ENCODE measurements at regions not wholly inside any gene's neighbourhood (a gene's known extent, or its start where the extent isn't known, plus 50 kb on each side); places are given as distances from the start of the nearest gene placed in this dataset.

DNA sequence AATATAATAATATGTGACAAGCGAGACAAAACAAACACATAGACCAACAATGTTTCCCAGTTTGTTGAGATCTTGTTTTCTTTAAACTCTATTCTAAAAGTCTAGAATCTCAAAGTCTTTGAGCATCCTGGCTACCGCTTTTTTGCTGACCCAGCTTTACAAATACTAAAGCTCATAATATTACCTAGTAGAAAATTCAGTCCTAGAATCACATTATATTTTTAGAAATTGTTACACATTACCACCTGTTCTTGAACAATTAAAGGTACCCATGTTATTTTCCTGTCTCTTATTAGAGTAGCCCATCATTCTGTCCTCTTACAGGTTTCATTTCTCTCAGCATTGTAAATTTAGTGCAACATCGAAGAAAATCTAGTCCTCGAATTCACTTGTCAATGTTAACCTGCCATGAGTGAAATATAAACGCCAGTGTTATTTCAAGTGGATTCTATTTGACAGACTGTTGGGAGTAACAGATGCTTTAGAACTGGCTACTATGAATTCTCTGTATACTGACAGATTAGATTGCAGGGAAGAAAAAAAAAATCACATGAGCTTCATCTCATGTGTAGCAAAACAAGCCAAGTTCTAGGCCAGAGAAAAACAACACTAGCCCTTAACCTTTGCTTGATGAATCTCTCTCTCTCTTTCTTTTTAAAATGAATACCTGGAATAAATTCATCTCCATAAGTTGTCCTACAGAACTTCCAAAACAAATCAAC, 851.2 kb upstream of the ADAMTS5 start:
- Mint-ChIP-seq H3K9me3 (no peaks in the 10 kb centered on the region; the same call in 1 of the 2 replicates), H3K4me1 (no peaks in the 10 kb centered on the region), H3K27ac (no peak overlapping the region), H3K36me3 (no peaks in the 10 kb centered on the region), H3K27me3 (ENCODE audit: low read depth) (no peaks in the 10 kb centered on the region), H3K4me3 (no peak overlapping the region)
- ATAC-seq = no peak
- no peak for TF ChIP-seq JUN (CRISPR knock-in tag; IDR thresholded peaks at IDR 0.05)
- no peak for TF ChIP-seq ZNF317 (CRISPR knock-in tag; IDR thresholded peaks at IDR 0.05; ENCODE audit: borderline replicate concordance, low read depth)
- TF ChIP-seq OVOL2 (CRISPR knock-in tag; IDR thresholded peaks at IDR 0.05; ENCODE audit: borderline replicate concordance) = no peak
- TF ChIP-seq TEAD4 (CRISPR knock-in tag; IDR thresholded peaks at IDR 0.05) = no peak
- no peak for TF ChIP-seq E2F1 (CRISPR knock-in tag; IDR thresholded peaks at IDR 0.05)
- TF ChIP-seq ZNF396 (CRISPR knock-in tag; IDR thresholded peaks at IDR 0.05; ENCODE audit: borderline replicate concordance) = no peak
- TF ChIP-seq, protein P1, sequence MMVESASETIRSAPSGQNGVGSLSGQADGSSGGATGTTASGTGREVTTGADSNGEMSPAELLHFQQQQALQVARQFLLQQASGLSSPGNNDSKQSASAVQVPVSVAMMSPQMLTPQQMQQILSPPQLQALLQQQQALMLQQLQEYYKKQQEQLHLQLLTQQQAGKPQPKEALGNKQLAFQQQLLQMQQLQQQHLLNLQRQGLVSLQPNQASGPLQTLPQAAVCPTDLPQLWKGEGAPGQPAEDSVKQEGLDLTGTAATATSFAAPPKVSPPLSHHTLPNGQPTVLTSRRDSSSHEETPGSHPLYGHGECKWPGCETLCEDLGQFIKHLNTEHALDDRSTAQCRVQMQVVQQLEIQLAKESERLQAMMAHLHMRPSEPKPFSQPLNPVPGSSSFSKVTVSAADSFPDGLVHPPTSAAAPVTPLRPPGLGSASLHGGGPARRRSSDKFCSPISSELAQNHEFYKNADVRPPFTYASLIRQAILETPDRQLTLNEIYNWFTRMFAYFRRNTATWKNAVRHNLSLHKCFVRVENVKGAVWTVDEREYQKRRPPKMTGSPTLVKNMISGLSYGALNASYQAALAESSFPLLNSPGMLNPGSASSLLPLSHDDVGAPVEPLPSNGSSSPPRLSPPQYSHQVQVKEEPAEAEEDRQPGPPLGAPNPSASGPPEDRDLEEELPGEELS (CRISPR knock-in tag; IDR thresholded peaks at IDR 0.05) = no peak
- TF ChIP-seq ZNF416 (CRISPR knock-in tag; IDR thresholded peaks at IDR 0.05) = no peak
- no peak for TF ChIP-seq ZNF423 (CRISPR knock-in tag; IDR thresholded peaks at IDR 0.05)
- POLR2A ChIA-PET = no interaction called here
- CTCF ChIA-PET = interaction anchor here (0.7 kb wide), 1 partner anchor 111 kb away, joined by 3 read pairs; no protein-coding TSS in a partner anchor
- no peak for DNase-seq (ENCODE audit: low spot score)

DNA sequence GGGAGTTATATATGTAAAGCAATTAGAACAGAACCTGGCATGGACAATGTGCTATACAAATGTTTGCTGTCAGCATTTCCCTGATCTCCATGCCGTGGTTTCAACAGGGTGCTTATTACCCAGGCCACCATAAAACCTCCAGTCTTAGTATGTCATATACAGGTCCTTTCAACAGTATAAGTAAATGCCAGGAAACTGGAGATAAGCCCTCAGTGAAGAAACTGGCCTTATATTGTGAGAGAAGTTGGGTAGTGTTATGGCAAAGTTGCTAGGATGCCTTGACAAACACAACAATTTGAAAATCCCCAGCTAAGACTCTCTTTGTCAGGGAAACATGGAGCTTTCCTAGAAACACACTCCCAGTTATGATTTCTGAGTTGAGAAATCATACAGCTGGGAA, 850.2 kb upstream of the ADAMTS5 start:
- DNase-seq (ENCODE audit: low spot score) (no peak), ATAC-seq (no peak)
- Mint-ChIP-seq H3K36me3 (no peaks in the 10 kb centered on the region), H3K4me3 (no peak overlapping the region), H3K9me3 (no peaks in the 10 kb centered on the region; the same call in 1 of the 2 replicates), H3K27ac (no peak overlapping the region), H3K27me3 (ENCODE audit: low read depth) (no peaks in the 10 kb centered on the region), H3K4me1 (no peaks in the 10 kb centered on the region)
- CTCF ChIA-PET = interaction anchor here (0.7 kb wide), 1 partner anchor 110 kb away, joined by 3 read pairs; no protein-coding TSS in a partner anchor
- TF ChIP-seq JUN (CRISPR knock-in tag; IDR thresholded peaks at IDR 0.05) (no peak), GABPB1 (CRISPR knock-in tag; IDR thresholded peaks at IDR 0.05) (no peak), FOXP1 (CRISPR knock-in tag; IDR thresholded peaks at IDR 0.05; ENCODE audit: borderline replicate concordance) (no peak), MLX (CRISPR knock-in tag; IDR thresholded peaks at IDR 0.05) (no peak), EMX1 (CRISPR knock-in tag; IDR thresholded peaks at IDR 0.05) (no peak), NFE2L1 (CRISPR knock-in tag; IDR thresholded peaks at IDR 0.05) (no peak), SP1 (CRISPR knock-in tag; conservative IDR thresholded peaks at IDR 0.05) (no peak), HMGXB4 (CRISPR knock-in tag; IDR thresholded peaks at IDR 0.05) (no peak), NR1H2 (CRISPR knock-in tag; IDR thresholded peaks at IDR 0.05) (no peak), KAT7 (CRISPR knock-in tag; IDR thresholded peaks at IDR 0.05; ENCODE audit: borderline replicate concordance) (no peak)
- TF ChIP-seq, protein P2, sequence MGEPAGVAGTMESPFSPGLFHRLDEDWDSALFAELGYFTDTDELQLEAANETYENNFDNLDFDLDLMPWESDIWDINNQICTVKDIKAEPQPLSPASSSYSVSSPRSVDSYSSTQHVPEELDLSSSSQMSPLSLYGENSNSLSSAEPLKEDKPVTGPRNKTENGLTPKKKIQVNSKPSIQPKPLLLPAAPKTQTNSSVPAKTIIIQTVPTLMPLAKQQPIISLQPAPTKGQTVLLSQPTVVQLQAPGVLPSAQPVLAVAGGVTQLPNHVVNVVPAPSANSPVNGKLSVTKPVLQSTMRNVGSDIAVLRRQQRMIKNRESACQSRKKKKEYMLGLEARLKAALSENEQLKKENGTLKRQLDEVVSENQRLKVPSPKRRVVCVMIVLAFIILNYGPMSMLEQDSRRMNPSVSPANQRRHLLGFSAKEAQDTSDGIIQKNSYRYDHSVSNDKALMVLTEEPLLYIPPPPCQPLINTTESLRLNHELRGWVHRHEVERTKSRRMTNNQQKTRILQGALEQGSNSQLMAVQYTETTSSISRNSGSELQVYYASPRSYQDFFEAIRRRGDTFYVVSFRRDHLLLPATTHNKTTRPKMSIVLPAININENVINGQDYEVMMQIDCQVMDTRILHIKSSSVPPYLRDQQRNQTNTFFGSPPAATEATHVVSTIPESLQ (CRISPR knock-in tag; IDR thresholded peaks at IDR 0.05) = no peak
- TF ChIP-seq, protein P3, sequence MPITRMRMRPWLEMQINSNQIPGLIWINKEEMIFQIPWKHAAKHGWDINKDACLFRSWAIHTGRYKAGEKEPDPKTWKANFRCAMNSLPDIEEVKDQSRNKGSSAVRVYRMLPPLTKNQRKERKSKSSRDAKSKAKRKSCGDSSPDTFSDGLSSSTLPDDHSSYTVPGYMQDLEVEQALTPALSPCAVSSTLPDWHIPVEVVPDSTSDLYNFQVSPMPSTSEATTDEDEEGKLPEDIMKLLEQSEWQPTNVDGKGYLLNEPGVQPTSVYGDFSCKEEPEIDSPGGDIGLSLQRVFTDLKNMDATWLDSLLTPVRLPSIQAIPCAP (CRISPR knock-in tag; IDR thresholded peaks at IDR 0.05) = no peak
- POLR2A ChIA-PET = no interaction called here
